H1 (cell line): ENCODE measurements at regions not wholly inside any gene's neighbourhood (a gene's known extent, or its start where the extent isn't known, plus 50 kb on each side); places are given as distances from the start of the nearest gene placed in this dataset.

ENCODE experiments used
- CTCF ChIA-PET: fragments of 300-600 bp; sonication (Branson Sonifier 250); formaldehyde crosslinking; loops from one replicate; lab custom pipeline; 2021; ENCODE audit not compliant: partially characterized antibody; lab: Charles Lee
- POLR2A ChIA-PET: fragments of 300-600 bp; sonication (Branson Sonifier 250); formaldehyde crosslinking; loops from one replicate; lab custom pipeline; 2021; ENCODE audit warnings: inconsistent platforms; ENCODE audit not compliant: partially characterized antibody; lab: Charles Lee
- DNase-seq, 2 experiments: peaks; one replicate each; pipeline versions ENCODE4 v3.0.0 to v3.0.0-alpha.2; 2010 to 2022; ENCODE audit warnings: low spot score in 2 of 2, low read depth in 1 of 2, mixed read lengths in 1 of 2
- FAIRE-seq: peaks from 2 replicates; lab custom pipeline; 2011; peaks lifted over from hg19 to GRCh38; lab: Jason Lieb, UNC
- H2AFZ ChIP-seq: 2 replicates; pipeline ENCODE4 v1.8.1; 2012; ENCODE audit warnings: low read length, inconsistent platforms
- H2AK5ac ChIP-seq: 2 replicates; pipeline ENCODE4 v1.6.1; 2013; ENCODE audit warnings: low read depth, low read length
- H2BK120ac ChIP-seq: replicated peaks from 2 replicates; pipeline ENCODE3; 2013; ENCODE audit warnings: low read depth, low read length, inconsistent platforms
- H2BK12ac ChIP-seq: 2 replicates; pipeline ENCODE4 v1.6.1; 2013; ENCODE audit warnings: low read depth, low read length
- H2BK15ac ChIP-seq: 2 replicates; pipeline ENCODE4 v1.6.1; 2013; ENCODE audit warnings: low read length
- H2BK20ac ChIP-seq: 2 replicates; pipeline ENCODE4 v1.6.1; 2013; ENCODE audit warnings: low read length
- H2BK5ac ChIP-seq: 2 replicates; pipeline ENCODE4 v1.6.1; 2013; ENCODE audit warnings: low read depth, low read length
- H3K14ac ChIP-seq: 2 replicates; pipeline ENCODE4 v1.6.1; 2013; ENCODE audit warnings: inconsistent platforms; ENCODE audit not compliant: insufficient read length
- H3K18ac ChIP-seq: 2 replicates; pipeline ENCODE4 v1.6.1; 2013; ENCODE audit warnings: low read length; ENCODE audit errors: extremely low read depth
- H3K23ac ChIP-seq: 2 replicates; pipeline ENCODE4 v1.6.1; 2013; ENCODE audit warnings: inconsistent platforms; ENCODE audit not compliant: insufficient read length
- H3K23me2 ChIP-seq: 2 replicates; pipeline ENCODE4 v1.6.1; 2013; ENCODE audit warnings: low read depth, low read length
- H3K27ac ChIP-seq: 2 replicates; pipeline ENCODE4 v1.6.1; 2011; ENCODE audit warnings: low read depth, low read length, inconsistent platforms
- H3K27me3 ChIP-seq, 4 experiments: replicated peaks in 1 of 4; 1 replicate in 1 of 4; 2 replicates in 3 of 4; pipeline versions ENCODE4 v1.6.1 to v1.8.1; 2011 to 2013; ENCODE audit warnings: low read length in 3 of 4, mild to moderate bottlenecking in 3 of 4, inconsistent platforms in 2 of 4, mixed read lengths in 2 of 4, moderate library complexity in 1 of 4; ENCODE audit not compliant: control insufficient read depth in 3 of 4, insufficient read depth in 3 of 4; ENCODE audit errors: extremely low read depth in 1 of 4
- H3K36me3 ChIP-seq, 4 experiments: 2 replicates each; pipeline versions ENCODE4 v1.6.1 to v1.8.1; 2011 to 2013; ENCODE audit warnings: mild to moderate bottlenecking in 4 of 4, low read length in 3 of 4, moderate library complexity in 2 of 4, control low read depth in 1 of 4, inconsistent platforms in 1 of 4; ENCODE audit not compliant: insufficient read depth in 4 of 4, control insufficient read depth in 2 of 4
- H3K4ac ChIP-seq: replicated peaks from 2 replicates; pipeline ENCODE3; 2013; ENCODE audit warnings: low read length, low read depth, mixed read lengths, inconsistent platforms; ENCODE audit not compliant: insufficient read length
- H3K4me1 ChIP-seq, 4 experiments: replicated peaks in 1 of 4; 1 replicate in 1 of 4; 2 replicates in 3 of 4; pipeline versions ENCODE4 v1.6.1 to v1.8.1; 2011 to 2013; ENCODE audit warnings: low read length in 3 of 4, inconsistent platforms in 2 of 4, mixed read lengths in 1 of 4; ENCODE audit not compliant: insufficient read depth in 4 of 4, control insufficient read depth in 3 of 4
- H3K4me2 ChIP-seq, 2 experiments: 2 replicates each; pipeline versions ENCODE4 v1.6.1 to v1.8.1; 2011 to 2013; ENCODE audit warnings: low read depth in 2 of 2, low read length in 2 of 2, control low read depth in 1 of 2, inconsistent platforms in 1 of 2, mild to moderate bottlenecking in 1 of 2; ENCODE audit not compliant: insufficient read depth in 1 of 2
- H3K4me3 ChIP-seq, 4 experiments: fragments of 200-600, 300-600 bp in 1 of 4; sonication (generic), shearing (Covaris generic), sonication (Bioruptor Twin) in 1 of 4; 2 replicates each; pipeline versions ENCODE4 v1.5.1 to v1.8.1; 2011 to 2016; ENCODE audit warnings: low read length in 4 of 4, low read depth in 3 of 4, control low read depth in 2 of 4, inconsistent platforms in 2 of 4, mild to moderate bottlenecking in 2 of 4, mixed read lengths in 1 of 4, moderate library complexity in 1 of 4; ENCODE audit not compliant: insufficient read depth in 2 of 4; ENCODE audit errors: extremely low read depth in 1 of 4
- H3K56ac ChIP-seq: replicated peaks from 2 replicates; pipeline ENCODE3; 2013; ENCODE audit warnings: low read depth, mild to moderate bottlenecking, mixed read lengths, low read length, inconsistent platforms; ENCODE audit not compliant: insufficient read length
- H3K79me1 ChIP-seq: 2 replicates; pipeline ENCODE4 v1.6.1; 2013; ENCODE audit warnings: low read depth, low read length, control low read depth
- H3K79me2 ChIP-seq, 2 experiments: 2 replicates each; pipeline versions ENCODE4 v1.6.1 to v1.8.1; 2012 to 2013; ENCODE audit warnings: low read length in 2 of 2, mild to moderate bottlenecking in 2 of 2, inconsistent platforms in 1 of 2; ENCODE audit not compliant: insufficient read depth in 2 of 2, control insufficient read depth in 1 of 2
- H3K9ac ChIP-seq, 4 experiments: replicated peaks in 1 of 4; 1 replicate in 1 of 4; 2 replicates in 3 of 4; pipeline versions ENCODE4 v1.6.1 to v1.8.1; 2011 to 2013; ENCODE audit warnings: low read depth in 3 of 4, low read length in 3 of 4, control low read depth in 2 of 4, mild to moderate bottlenecking in 2 of 4, moderate library complexity in 2 of 4, inconsistent platforms in 1 of 4; ENCODE audit errors: extremely low read depth in 1 of 4
- H3K9me3 ChIP-seq, 2 experiments: 2 replicates each; pipeline versions ENCODE4 v1.6.1 to v1.8.1; 2012 to 2013; ENCODE audit warnings: mild to moderate bottlenecking in 2 of 2, moderate library complexity in 2 of 2, control low read depth in 1 of 2, inconsistent platforms in 1 of 2, low read depth in 1 of 2, low read length in 1 of 2, mixed read lengths in 1 of 2; ENCODE audit not compliant: insufficient read depth in 2 of 2
- H4K20me1 ChIP-seq, 2 experiments: replicated peaks in 1 of 2; 2 replicates each; pipeline versions ENCODE3 to v1.8.1; 2011 to 2013; ENCODE audit warnings: inconsistent platforms in 2 of 2, low read length in 2 of 2, mild to moderate bottlenecking in 1 of 2; ENCODE audit not compliant: insufficient read depth in 2 of 2, control insufficient read depth in 1 of 2
- H4K5ac ChIP-seq: 2 replicates; pipeline ENCODE4 v1.6.1; 2013; ENCODE audit warnings: low read length, low read depth, mixed read lengths, inconsistent platforms; ENCODE audit not compliant: insufficient read length
- H4K8ac ChIP-seq: 2 replicates; pipeline ENCODE4 v1.8.0; 2013; ENCODE audit warnings: mild to moderate bottlenecking, moderate library complexity, low read length, inconsistent platforms; ENCODE audit not compliant: insufficient read depth; ENCODE audit errors: extremely low read depth
- H4K91ac ChIP-seq: replicated peaks from 2 replicates; pipeline ENCODE3; 2013; ENCODE audit warnings: low read length, mixed read lengths, inconsistent platforms; ENCODE audit not compliant: insufficient read length
- BCL11A ChIP-seq, 2 experiments: IDR thresholded peaks; one replicate each; pipeline ENCODE4 v1.6.1; 2011; ENCODE audit warnings: low read depth in 2 of 2, low read length in 2 of 2, mild to moderate bottlenecking in 2 of 2
- BRCA1 ChIP-seq: IDR thresholded peaks from 2 replicates; pipeline ENCODE4 v1.6.1; 2012; ENCODE audit warnings: low read depth, low read length, improper control_type of control experiment
- CBX5 ChIP-seq: fragments of 300-800, 300-1000 bp; sonication (generic); IDR thresholded peaks from 2 replicates; pipeline ENCODE4 v1.7.1; 2016; ENCODE audit warnings: antibody characterized with exemption, low read length, low read depth
- CHD1 ChIP-seq: IDR thresholded peaks from 2 replicates; pipeline ENCODE4 v1.6.1; 2012; ENCODE audit warnings: low read depth, low read length, improper control_type of control experiment
- CHD2 ChIP-seq: IDR thresholded peaks from 2 replicates; pipeline ENCODE4 v1.6.1; 2012; ENCODE audit warnings: low read length, improper control_type of control experiment
- EGR1 ChIP-seq: IDR thresholded peaks from 2 replicates; pipeline ENCODE4 v1.6.1; 2011; ENCODE audit warnings: low read depth, low read length, borderline replicate concordance
- HDAC6 ChIP-seq: IDR thresholded peaks from one replicate; pipeline ENCODE4 v1.7.1; 2012; ENCODE audit warnings: low read depth, mild to moderate bottlenecking, inconsistent platforms, low read length, moderate library complexity
- MAFK ChIP-seq: IDR thresholded peaks from 2 replicates; pipeline ENCODE4 v1.6.1; 2012; ENCODE audit warnings: low read depth, mild to moderate bottlenecking, improper control_type of control experiment, low read length
- RBBP5 ChIP-seq: IDR thresholded peaks from 2 replicates; pipeline ENCODE4 v1.7.1; 2012; ENCODE audit warnings: low read depth, mild to moderate bottlenecking, inconsistent platforms, low read length, moderate library complexity, borderline replicate concordance
- SIN3A ChIP-seq, 2 experiments: IDR thresholded peaks in 1 of 2; conservative IDR thresholded peaks in 1 of 2; 2 replicates each; pipeline ENCODE4 v1.6.1; 2011 to 2012; ENCODE audit warnings: low read length in 2 of 2, improper control_type of control experiment in 1 of 2, low read depth in 1 of 2, mild to moderate bottlenecking in 1 of 2
- SP2 ChIP-seq: IDR thresholded peaks from 2 replicates; pipeline ENCODE4 v1.6.1; 2012; ENCODE audit warnings: mild to moderate bottlenecking, low read length, inconsistent platforms
- TAF1 ChIP-seq: IDR thresholded peaks from 2 replicates; pipeline ENCODE4 v1.6.1; 2011; ENCODE audit warnings: mild to moderate bottlenecking, low read depth, low read length
- TAF7 ChIP-seq: optimal IDR thresholded peaks from 2 replicates; pipeline ENCODE3; 2011; ENCODE audit warnings: low read depth, mild to moderate bottlenecking, inconsistent platforms, low read length, moderate library complexity, borderline replicate concordance
- TEAD4 ChIP-seq: IDR thresholded peaks from 2 replicates; pipeline ENCODE4 v1.6.1; 2012; ENCODE audit warnings: low read depth, low read length, inconsistent platforms, mixed read lengths
- ZNF274 ChIP-seq: IDR thresholded peaks from 2 replicates; pipeline ENCODE4 v1.7.0; 2012; ENCODE audit warnings: low read length, borderline replicate concordance; ENCODE audit errors: extremely low read depth
- TF ChIP-seq, protein P1 (sequence below): IDR thresholded peaks from 2 replicates; pipeline ENCODE4 v1.6.1; 2011; ENCODE audit warnings: low read length, improper control_type of control experiment

DNA sequence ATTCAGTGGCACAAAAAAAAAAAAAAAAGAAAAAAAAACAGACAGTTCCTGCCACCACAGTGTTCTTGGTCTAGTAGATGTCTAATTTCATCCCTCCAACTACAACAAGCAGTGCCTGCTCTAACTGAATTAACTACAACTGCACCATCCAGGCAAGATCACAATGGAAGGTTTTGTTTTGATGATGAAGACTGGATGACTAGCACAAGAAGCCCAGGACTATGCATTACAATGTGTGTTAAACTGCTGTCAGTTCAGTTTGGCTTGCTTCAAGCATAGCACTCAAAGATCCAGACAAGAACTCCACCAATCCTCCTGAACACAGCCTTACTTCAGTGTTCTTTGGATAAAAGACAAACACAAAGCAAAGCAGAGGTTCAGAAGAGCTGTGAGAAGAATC lies 279.9 kb downstream of the GRIN2B start:
- no peaks in the 10 kb centered on the region for H3K27me3 ChIP-seq
- no peak overlapping the region for H4K91ac ChIP-seq
- no peak overlapping the region for H3K9ac ChIP-seq
- no peak overlapping the region for H3K14ac ChIP-seq
- H4K8ac ChIP-seq = no peak overlapping the region
- no peak overlapping the region for H3K4ac ChIP-seq
- ChIA-PET CTCF (interaction anchor here (1.4 kb wide), 1 partner anchor 41 kb away, joined by 3 read pairs; no protein-coding TSS in a partner anchor), POLR2A (no interaction called here)
- no peak overlapping the region for H3K23ac ChIP-seq
- no peak overlapping the region for H2BK20ac ChIP-seq
- no peak overlapping the region for H2BK5ac ChIP-seq
- no peaks in the 10 kb centered on the region for H3K79me1 ChIP-seq
- H3K4me1 ChIP-seq = peaks cover 0 to 2% (median 0%) of the 10 kb centered on the region in 4 experiments; a peak in 2 of 7 replicates
- no peak overlapping the region for H3K4me3 ChIP-seq
- no peak overlapping the region for H3K56ac ChIP-seq
- H2BK12ac ChIP-seq = no peak overlapping the region
- no peak overlapping the region for H2AFZ ChIP-seq
- H3K18ac ChIP-seq = no peak overlapping the region
- H4K5ac ChIP-seq = no peak overlapping the region
- DNase-seq (no peak), FAIRE-seq (no peak)
- no peaks in the 10 kb centered on the region for H3K23me2 ChIP-seq
- H3K36me3 ChIP-seq = no peaks in the 10 kb centered on the region
- no peak overlapping the region for H2AK5ac ChIP-seq
- H3K79me2 ChIP-seq = no peaks in the 10 kb centered on the region
- no peaks in the 10 kb centered on the region for H4K20me1 ChIP-seq
- H3K27ac ChIP-seq = no peak overlapping the region
- no peak overlapping the region for H3K4me2 ChIP-seq
- no peak for TF ChIP-seq TEAD4
- TF ChIP-seq MAFK = no peak
- TF ChIP-seq EGR1 = no peak
- no peak for TF ChIP-seq RBBP5
- TF ChIP-seq CHD2 = no peak
- TF ChIP-seq, protein P1, sequence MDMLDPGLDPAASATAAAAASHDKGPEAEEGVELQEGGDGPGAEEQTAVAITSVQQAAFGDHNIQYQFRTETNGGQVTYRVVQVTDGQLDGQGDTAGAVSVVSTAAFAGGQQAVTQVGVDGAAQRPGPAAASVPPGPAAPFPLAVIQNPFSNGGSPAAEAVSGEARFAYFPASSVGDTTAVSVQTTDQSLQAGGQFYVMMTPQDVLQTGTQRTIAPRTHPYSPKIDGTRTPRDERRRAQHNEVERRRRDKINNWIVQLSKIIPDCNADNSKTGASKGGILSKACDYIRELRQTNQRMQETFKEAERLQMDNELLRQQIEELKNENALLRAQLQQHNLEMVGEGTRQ = no peak
- TF ChIP-seq BRCA1 = no peak
- no peak for TF ChIP-seq BCL11A (IDR thresholded peaks at IDR 0.05; ENCODE audit: low read depth in 2 of 2, low read length in 2 of 2)
- no peak for TF ChIP-seq SIN3A (conservative IDR thresholded peaks at IDR 0.05 in 1 of 2, IDR thresholded peaks at IDR 0.05 in 1 of 2; ENCODE audit: low read depth in 1 of 2, low read length in 2 of 2)
- no peak for TF ChIP-seq HDAC6
- TF ChIP-seq CHD1 = no peak
- no peak for TF ChIP-seq SP2
- TF ChIP-seq TAF7 = no peak
- no peak for TF ChIP-seq CBX5
- no peak for TF ChIP-seq ZNF274
- TF ChIP-seq TAF1 = no peak
- no peak overlapping the region for H2BK15ac ChIP-seq
- H3K9me3 ChIP-seq = no peaks in the 10 kb centered on the region
- H2BK120ac ChIP-seq = no peak overlapping the region
